Uterus (tissue), 2 donors: ENCODE measurements at regions not wholly inside any gene's neighbourhood (a gene's known extent, or its start where the extent isn't known, plus 50 kb on each side); places are given as distances from the start of the nearest gene placed in this dataset.

Experiments
- POLR2A ChIP-seq, 2 donors: fragments of 450-650 bp; IDR thresholded peaks; one replicate each; pipeline ENCODE4 v1.6.1; 2016; ENCODE audit warnings: antibody characterized with exemption in 2 of 2, mild to moderate bottlenecking in 1 of 2, moderate library complexity in 1 of 2
- TF ChIP-seq, protein P1 (sequence below), 4 experiments: fragments of 200-600 bp in 2 of 4; fragments of 450-650 bp in 2 of 4; sonication (generic) in 2 of 4; IDR thresholded peaks; one replicate each; pipeline ENCODE4 v1.5.1; 2016 to 2019; ENCODE audit warnings: antibody characterized with exemption in 4 of 4, mild to moderate bottlenecking in 2 of 4, moderate library complexity in 1 of 4

DNA sequence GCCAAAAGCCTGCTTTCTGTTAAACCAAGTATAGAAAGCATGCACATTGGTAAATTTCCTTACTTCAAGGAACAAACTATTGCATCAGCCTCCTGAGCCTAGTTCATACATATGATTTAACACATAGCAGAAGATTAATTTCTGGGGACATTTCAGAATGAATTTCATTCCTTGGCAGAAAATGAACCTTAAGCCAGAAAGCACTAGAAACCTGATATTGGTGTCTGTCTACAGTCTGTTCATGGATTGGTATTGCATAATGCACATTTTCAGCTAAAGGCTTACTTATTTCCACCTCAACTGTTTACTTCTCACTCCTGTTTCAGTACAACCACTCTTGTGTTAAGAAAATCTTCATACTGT is 1471.8 kb upstream of the NUDT12 start:
- TF ChIP-seq, protein P1, sequence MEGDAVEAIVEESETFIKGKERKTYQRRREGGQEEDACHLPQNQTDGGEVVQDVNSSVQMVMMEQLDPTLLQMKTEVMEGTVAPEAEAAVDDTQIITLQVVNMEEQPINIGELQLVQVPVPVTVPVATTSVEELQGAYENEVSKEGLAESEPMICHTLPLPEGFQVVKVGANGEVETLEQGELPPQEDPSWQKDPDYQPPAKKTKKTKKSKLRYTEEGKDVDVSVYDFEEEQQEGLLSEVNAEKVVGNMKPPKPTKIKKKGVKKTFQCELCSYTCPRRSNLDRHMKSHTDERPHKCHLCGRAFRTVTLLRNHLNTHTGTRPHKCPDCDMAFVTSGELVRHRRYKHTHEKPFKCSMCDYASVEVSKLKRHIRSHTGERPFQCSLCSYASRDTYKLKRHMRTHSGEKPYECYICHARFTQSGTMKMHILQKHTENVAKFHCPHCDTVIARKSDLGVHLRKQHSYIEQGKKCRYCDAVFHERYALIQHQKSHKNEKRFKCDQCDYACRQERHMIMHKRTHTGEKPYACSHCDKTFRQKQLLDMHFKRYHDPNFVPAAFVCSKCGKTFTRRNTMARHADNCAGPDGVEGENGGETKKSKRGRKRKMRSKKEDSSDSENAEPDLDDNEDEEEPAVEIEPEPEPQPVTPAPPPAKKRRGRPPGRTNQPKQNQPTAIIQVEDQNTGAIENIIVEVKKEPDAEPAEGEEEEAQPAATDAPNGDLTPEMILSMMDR (IDR thresholded peaks at IDR 0.05) = no peak
- no peak for TF ChIP-seq POLR2A (IDR thresholded peaks at IDR 0.05)
